Central memory CD4-positive, alpha-beta T cell (primary cell): ENCODE measurements at regions not wholly inside any gene's neighbourhood (a gene's known extent, or its start where the extent isn't known, plus 50 kb on each side); places are given as distances from the start of the nearest gene placed in this dataset.
"Not testable (repeated sequence)": the region's sequence is repeated elsewhere in the genome, so short reads cannot be mapped to it uniquely, and the experiment has no call there.

Experiments used
- DNase-seq: peaks from one replicate; pipeline ENCODE4 v3.0.0; 2022

- DNase-seq: no peak
Observed at GRCh38 chr4:164239433-164239832, 514.5 kb upstream of the SMIM31 start.

GRCh38 chr4:164239976-164240375 lies 514.0 kb upstream of the SMIM31 start:
- no peak for DNase-seq

GRCh38 chr4:164251257-164251656 lies 502.7 kb upstream of the SMIM31 start:
- no peak for DNase-seq

- no peak for DNase-seq
Observed at GRCh38 chr4:164252286-164252685, 501.6 kb upstream of the SMIM31 start.

- DNase-seq: no peak
Observed at GRCh38 chr4:164261831-164262230, 492.1 kb upstream of the SMIM31 start.

GRCh38 chr4:164262508-164262907 lies 491.4 kb upstream of the SMIM31 start:
- DNase-seq: not testable (repeated sequence)

- not testable (repeated sequence) for DNase-seq
Observed at GRCh38 chr4:164277414-164277813, 476.5 kb upstream of the SMIM31 start.

GRCh38 chr4:164287173-164287572 lies 466.8 kb upstream of the SMIM31 start:
- DNase-seq: no peak

GRCh38 chr4:164288578-164288977 lies 465.4 kb upstream of the SMIM31 start:
- DNase-seq: no peak

GRCh38 chr4:164293203-164293602 lies 460.7 kb upstream of the SMIM31 start:
- DNase-seq: no peak

- DNase-seq: no peak
Observed at GRCh38 chr4:164293743-164294142, 460.2 kb upstream of the SMIM31 start.

- no peak for DNase-seq
Observed at GRCh38 chr4:164301430-164301829, 452.5 kb upstream of the SMIM31 start.

GRCh38 chr4:164304101-164304639 lies 449.8 kb upstream of the SMIM31 start:
- DNase-seq: no peak

GRCh38 chr4:164304861-164305260 lies 449.1 kb upstream of the SMIM31 start:
- no peak for DNase-seq

- DNase-seq: no peak
Observed at GRCh38 chr4:164307262-164307661, 446.7 kb upstream of the SMIM31 start.

- no peak for DNase-seq
Observed at GRCh38 chr4:164312671-164313070, 441.3 kb upstream of the SMIM31 start.

- DNase-seq: no peak
Observed at GRCh38 chr4:164313853-164314252, 440.1 kb upstream of the SMIM31 start.

GRCh38 chr4:164318350-164318749 lies 435.6 kb upstream of the SMIM31 start:
- DNase-seq: no peak

- DNase-seq: no peak
Observed at GRCh38 chr4:164319688-164320087, 434.2 kb upstream of the SMIM31 start.

GRCh38 chr4:164320847-164321246 lies 433.1 kb upstream of the SMIM31 start:
- DNase-seq: no peak

- no peak for DNase-seq
Observed at GRCh38 chr4:164326056-164326455, 427.9 kb upstream of the SMIM31 start.

- no peak for DNase-seq
Observed at GRCh38 chr4:164337219-164337944, 416.5 kb upstream of the SMIM31 start.

GRCh38 chr4:164343472-164343976 lies 410.4 kb upstream of the SMIM31 start:
- no peak for DNase-seq

- no peak for DNase-seq
Observed at GRCh38 chr4:164345756-164346155, 408.2 kb upstream of the SMIM31 start.

GRCh38 chr4:164350061-164350460 lies 403.9 kb upstream of the SMIM31 start:
- DNase-seq: no peak
